ENCODE measurements at regions not wholly inside any gene's neighbourhood (a gene's known extent, or its start where the extent isn't known, plus 50 kb on each side); places are given as distances from the start of the nearest gene placed in this dataset.

GRCh38 chr6:163776196-163776905, 361.8 kb downstream of the QKI start:
- no peak for TF ChIP-seq CTCF (IDR thresholded peaks at IDR 0.05)
- H3K36me3 Mint-ChIP-seq (ENCODE audit: low read depth) = no peaks in the 10 kb centered on the region
- no peaks in the 10 kb centered on the region for H3K9me3 Mint-ChIP-seq (ENCODE audit: low read depth)
- H3K27ac Mint-ChIP-seq (ENCODE audit: unreplicated experiment) = no peak overlapping the region
- H3K4me3 Mint-ChIP-seq (ENCODE audit: unreplicated experiment) = no peak overlapping the region
- H3K4me1 Mint-ChIP-seq (ENCODE audit: low read depth) = peaks cover 10% of the 10 kb centered on the region
- DNase-seq (ENCODE audit: low spot score) = no peak
- peaks cover 1% of the 10 kb centered on the region for H3K27me3 Mint-ChIP-seq (ENCODE audit: low read depth)

DNA sequence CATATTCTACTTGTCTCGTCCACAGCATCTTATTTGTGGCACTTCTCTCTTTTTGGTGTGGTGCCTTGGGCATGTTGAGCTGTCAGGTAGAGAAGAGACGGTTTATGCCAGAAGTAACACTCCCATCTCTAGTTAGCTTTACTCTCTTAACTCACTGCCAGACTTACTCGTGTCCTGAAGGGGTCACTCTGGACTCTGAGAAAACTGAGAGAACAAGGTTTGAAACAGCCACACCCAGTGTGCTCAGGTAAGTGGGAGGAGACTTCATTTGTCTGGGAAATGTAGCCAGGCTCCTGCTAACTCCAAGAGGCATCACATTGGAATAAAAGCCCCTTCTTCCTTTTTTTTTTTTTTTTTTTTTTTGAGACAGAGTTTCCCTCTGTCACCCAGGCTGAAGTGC, 360.8 kb downstream of the QKI start:
- no peaks in the 10 kb centered on the region for H3K4me1 Mint-ChIP-seq (ENCODE audit: low read depth)
- H3K27me3 Mint-ChIP-seq (ENCODE audit: low read depth) = peaks cover 1% of the 10 kb centered on the region
- no peaks in the 10 kb centered on the region for H3K9me3 Mint-ChIP-seq (ENCODE audit: low read depth)

GRCh38 chr6:163774485-163774884, 360.0 kb downstream of the QKI start:
- Mint-ChIP-seq H3K27me3 (ENCODE audit: low read depth) (peaks cover 1% of the 10 kb centered on the region), H3K4me1 (ENCODE audit: low read depth) (no peaks in the 10 kb centered on the region)

More for the DNA sequence above, 360.8 kb downstream of the QKI start:
- Mint-ChIP-seq H3K36me3 (ENCODE audit: low read depth) (no peaks in the 10 kb centered on the region), H3K27ac (ENCODE audit: unreplicated experiment) (no peak overlapping the region), H3K4me3 (ENCODE audit: unreplicated experiment) (no peak overlapping the region)
- no peak for TF ChIP-seq CTCF (IDR thresholded peaks at IDR 0.05)
- DNase-seq (ENCODE audit: low spot score) = no peak

GRCh38 chr6:163773646-163774045, 359.1 kb downstream of the QKI start:
- Mint-ChIP-seq H3K4me1 (ENCODE audit: low read depth) (no peaks in the 10 kb centered on the region), H3K36me3 (ENCODE audit: low read depth) (no peaks in the 10 kb centered on the region), H3K9me3 (ENCODE audit: low read depth) (peaks cover 4% of the 10 kb centered on the region), H3K27ac (ENCODE audit: unreplicated experiment) (no peak overlapping the region), H3K27me3 (ENCODE audit: low read depth) (peaks cover 1% of the 10 kb centered on the region), H3K4me3 (ENCODE audit: unreplicated experiment) (no peak overlapping the region)
- TF ChIP-seq CTCF (IDR thresholded peaks at IDR 0.05) = no peak
- DNase-seq (ENCODE audit: low spot score) = no peak

More at GRCh38 chr6:163774485-163774884, 360.0 kb downstream of the QKI start:
- no peak for TF ChIP-seq CTCF (IDR thresholded peaks at IDR 0.05)
- H3K27ac Mint-ChIP-seq (ENCODE audit: unreplicated experiment) = no peak overlapping the region
- H3K36me3 Mint-ChIP-seq (ENCODE audit: low read depth) = no peaks in the 10 kb centered on the region
- DNase-seq (ENCODE audit: low spot score) = no peak
- no peaks in the 10 kb centered on the region for H3K9me3 Mint-ChIP-seq (ENCODE audit: low read depth)
- H3K4me3 Mint-ChIP-seq (ENCODE audit: unreplicated experiment) = no peak overlapping the region

GRCh38 chr6:163772701-163773100, 358.2 kb downstream of the QKI start:
- DNase-seq (ENCODE audit: low spot score) = no peak
- no peak for TF ChIP-seq CTCF (IDR thresholded peaks at IDR 0.05)
- H3K9me3 Mint-ChIP-seq (ENCODE audit: low read depth) = peaks cover 5% of the 10 kb centered on the region
- H3K36me3 Mint-ChIP-seq (ENCODE audit: low read depth) = no peaks in the 10 kb centered on the region
- no peaks in the 10 kb centered on the region for H3K4me1 Mint-ChIP-seq (ENCODE audit: low read depth)
- H3K4me3 Mint-ChIP-seq (ENCODE audit: unreplicated experiment) = no peak overlapping the region
- H3K27ac Mint-ChIP-seq (ENCODE audit: unreplicated experiment) = no peak overlapping the region
- H3K27me3 Mint-ChIP-seq (ENCODE audit: low read depth) = no peaks in the 10 kb centered on the region
